Gastrocnemius medialis (tissue), 4 donors: ENCODE measurements at regions not wholly inside any gene's neighbourhood (a gene's known extent, or its start where the extent isn't known, plus 50 kb on each side); places are given as distances from the start of the nearest gene placed in this dataset.

Source experiments
- POLR2A ChIP-seq, 2 donors: fragments of 450-650 bp; IDR thresholded peaks; one replicate each; pipeline ENCODE4 v1.6.1; 2017; ENCODE audit warnings: antibody characterized with exemption in 2 of 2, mild to moderate bottlenecking in 2 of 2, moderate library complexity in 2 of 2
- TF ChIP-seq, protein P1 (sequence below), 5 experiments: fragments of 450-650 bp in 3 of 5; fragments of 200-600 bp in 2 of 5; sonication (generic) in 2 of 5; IDR thresholded peaks in 4 of 5; conservative IDR thresholded peaks in 1 of 5; 1 replicate in 4 of 5; 2 replicates in 1 of 5; pipeline ENCODE4 v1.5.1; 2016 to 2019; ENCODE audit warnings: antibody characterized with exemption in 5 of 5, mild to moderate bottlenecking in 3 of 5, moderate library complexity in 3 of 5

DNA sequence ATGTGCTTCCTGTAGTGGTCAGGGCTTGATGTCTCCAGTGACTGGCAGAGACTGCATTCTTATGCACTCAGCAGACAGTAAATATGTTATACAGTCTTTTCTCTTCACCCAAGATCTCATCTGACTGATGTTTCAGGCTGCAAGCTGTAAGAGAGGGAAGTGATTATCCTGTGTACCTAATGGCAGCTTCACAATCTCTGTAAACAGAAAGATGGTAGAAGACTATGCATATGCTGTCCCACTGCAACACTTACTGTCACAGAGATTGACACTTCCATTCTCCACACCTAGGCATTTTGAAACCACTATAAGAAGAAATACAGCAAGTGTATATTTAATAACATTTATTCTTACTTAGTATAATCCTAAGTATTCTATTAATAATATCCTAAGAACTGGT, 97.6 kb upstream of the ANXA1 start:
- TF ChIP-seq, protein P1, sequence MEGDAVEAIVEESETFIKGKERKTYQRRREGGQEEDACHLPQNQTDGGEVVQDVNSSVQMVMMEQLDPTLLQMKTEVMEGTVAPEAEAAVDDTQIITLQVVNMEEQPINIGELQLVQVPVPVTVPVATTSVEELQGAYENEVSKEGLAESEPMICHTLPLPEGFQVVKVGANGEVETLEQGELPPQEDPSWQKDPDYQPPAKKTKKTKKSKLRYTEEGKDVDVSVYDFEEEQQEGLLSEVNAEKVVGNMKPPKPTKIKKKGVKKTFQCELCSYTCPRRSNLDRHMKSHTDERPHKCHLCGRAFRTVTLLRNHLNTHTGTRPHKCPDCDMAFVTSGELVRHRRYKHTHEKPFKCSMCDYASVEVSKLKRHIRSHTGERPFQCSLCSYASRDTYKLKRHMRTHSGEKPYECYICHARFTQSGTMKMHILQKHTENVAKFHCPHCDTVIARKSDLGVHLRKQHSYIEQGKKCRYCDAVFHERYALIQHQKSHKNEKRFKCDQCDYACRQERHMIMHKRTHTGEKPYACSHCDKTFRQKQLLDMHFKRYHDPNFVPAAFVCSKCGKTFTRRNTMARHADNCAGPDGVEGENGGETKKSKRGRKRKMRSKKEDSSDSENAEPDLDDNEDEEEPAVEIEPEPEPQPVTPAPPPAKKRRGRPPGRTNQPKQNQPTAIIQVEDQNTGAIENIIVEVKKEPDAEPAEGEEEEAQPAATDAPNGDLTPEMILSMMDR (IDR thresholded peaks at IDR 0.05 in 4 of 5, conservative IDR thresholded peaks at IDR 0.05 in 1 of 5), result no peak
- TF ChIP-seq POLR2A (IDR thresholded peaks at IDR 0.05), result no peak
